A549 (cell line): ENCODE measurements at regions not wholly inside any gene's neighbourhood (a gene's known extent, or its start where the extent isn't known, plus 50 kb on each side); places are given as distances from the start of the nearest gene placed in this dataset.

Experiments
- ATAC-seq, 2 experiments: fragments of 200-7000 bp in 1 of 2; fragments of >200 bp in 1 of 2; cut with Nextera tagmentation in 1 of 2; cut with Tn5 transposase in 1 of 2; 3 replicates each; pipeline versions ENCODE4 v1.8.0 to v1.9.1; 2018 to 2020; ENCODE audit warnings: mild to moderate bottlenecking in 1 of 2, moderate library complexity in 1 of 2
- CTCF ChIA-PET: fragments of 300-600 bp; sonication (Branson Sonifier 250); formaldehyde crosslinking; extraction: SDS; loops from one replicate; lab custom pipeline; 2021; ENCODE audit warnings: antibody characterized with exemption, inconsistent platforms; lab: Yijun Ruan, JAX
- POLR2A ChIA-PET: fragments of 350-600 bp; formaldehyde crosslinking; extraction: SDS; loops from one replicate; lab custom pipeline; 2021; ENCODE audit warnings: antibody characterized with exemption, inconsistent platforms; lab: Yijun Ruan, JAX
- DNase-seq, 2 experiments: peaks; one replicate each; pipeline versions ENCODE4 v3.0.0 to v3.0.0-alpha.2; 2011 to 2016; ENCODE audit warnings: low read depth in 1 of 2, low spot score in 1 of 2
- FAIRE-seq: peaks from 2 replicates; lab custom pipeline; 2011; peaks lifted over from hg19 to GRCh38; lab: Jason Lieb, UNC
- H3K27ac ChIP-seq, 2 experiments: fragments of >200 bp; sonication (Bioruptor Twin); formaldehyde crosslinking; 3 replicates each; pipeline ENCODE4 v1.5.1; 2016 to 2017
- H3K4me1 ChIP-seq: fragments of >200 bp; sonication (Bioruptor Twin); formaldehyde crosslinking; 3 replicates; pipeline ENCODE4 v1.6.1; 2016
- H3K4me2 ChIP-seq: fragments of >200 bp; sonication (Bioruptor Twin); formaldehyde crosslinking; 3 replicates; pipeline ENCODE4 v1.6.1; 2016
- H3K4me3 ChIP-seq: fragments of >200 bp; sonication (Bioruptor Twin); formaldehyde crosslinking; 3 replicates; pipeline ENCODE4 v1.5.1; 2016
- H3K9me3 ChIP-seq: fragments of >200 bp; sonication (Bioruptor Twin); formaldehyde crosslinking; 3 replicates; pipeline ENCODE4 v1.6.1; 2016
- BHLHE40 ChIP-seq: IDR thresholded peaks from 2 replicates; pipeline ENCODE4 v1.6.1; 2012; ENCODE audit warnings: low read depth, low read length, inconsistent platforms
- CBX8 ChIP-seq: fragments of 200-600 bp; sonication (generic); IDR thresholded peaks from 2 replicates; pipeline ENCODE4 v1.6.1; 2016
- CEBPB ChIP-seq, 2 experiments: fragments of >200 bp in 1 of 2; sonication (Bioruptor Twin) in 1 of 2; formaldehyde crosslinking in 1 of 2; IDR thresholded peaks; 2 replicates each; pipeline ENCODE4 v1.6.1; 2012 to 2016
- CHD4 ChIP-seq: fragments of 200-600 bp; sonication (generic); IDR thresholded peaks from 2 replicates; pipeline ENCODE4 v1.6.1; 2016; ENCODE audit warnings: antibody characterized with exemption, mild to moderate bottlenecking, borderline replicate concordance
- EHMT2 ChIP-seq: fragments of 200-600 bp; sonication (generic); IDR thresholded peaks from 2 replicates; pipeline ENCODE4 v1.6.1; 2016; ENCODE audit warnings: antibody characterized with exemption, low read depth, mild to moderate bottlenecking, moderate library complexity
- EP300 ChIP-seq, 2 experiments: fragments of >200 bp; sonication (Bioruptor Twin); formaldehyde crosslinking; IDR thresholded peaks; 2 replicates in 1 of 2; 3 replicates in 1 of 2; pipeline ENCODE4 v1.6.1; 2016 to 2017
- FOXS1 ChIP-seq: fragments of 250-450 bp; sonication (Bioruptor Pico); IDR thresholded peaks from 2 replicates; pipeline ENCODE4 v1.5.0; 2020; ENCODE audit warnings: mild to moderate bottlenecking, moderate library complexity
- HEYL ChIP-seq: fragments of 250-450 bp; sonication (Bioruptor Pico); IDR thresholded peaks from 2 replicates; pipeline ENCODE4 v1.8.0; 2021; ENCODE audit warnings: mild to moderate bottlenecking, moderate library complexity
- JUNB ChIP-seq: fragments of >200 bp; sonication (Bioruptor Twin); formaldehyde crosslinking; IDR thresholded peaks from 2 replicates; pipeline ENCODE4 v1.6.1; 2016
- KDM1A ChIP-seq: fragments of 200-600 bp; sonication (generic); IDR thresholded peaks from 2 replicates; pipeline ENCODE4 v1.6.1; 2016; ENCODE audit warnings: low read depth, mild to moderate bottlenecking
- KDM5A ChIP-seq: fragments of 200-600 bp; sonication (generic); IDR thresholded peaks from 2 replicates; pipeline ENCODE4 v1.6.1; 2016; ENCODE audit warnings: antibody characterized with exemption, mild to moderate bottlenecking
- MAFK ChIP-seq: fragments of 450-650 bp; IDR thresholded peaks from 2 replicates; pipeline ENCODE4 v1.6.1; 2014; ENCODE audit not compliant: partially characterized antibody
- MYC ChIP-seq: IDR thresholded peaks from 2 replicates; pipeline ENCODE4 v1.6.1; 2012; ENCODE audit warnings: mild to moderate bottlenecking, inconsistent platforms, low read length, improper control_type of control experiment, borderline replicate concordance
- NFE2L2 ChIP-seq: fragments of 150-350 bp; conservative IDR thresholded peaks from 2 replicates; pipeline ENCODE4 v1.6.1; 2014; ENCODE audit warnings: low read length
- NR3C1 ChIP-seq: fragments of >200 bp; sonication (Bioruptor Twin); formaldehyde crosslinking; IDR thresholded peaks from 3 replicates; pipeline ENCODE4 v1.6.1; 2017
- PHF8 ChIP-seq: fragments of 200-600 bp; sonication (generic); IDR thresholded peaks from 2 replicates; pipeline ENCODE4 v1.6.1; 2016; ENCODE audit warnings: low read depth, mild to moderate bottlenecking, antibody characterized with exemption, moderate library complexity, borderline replicate concordance
- RAD21 ChIP-seq, 2 experiments: fragments of >200 bp in 1 of 2; sonication (Bioruptor Twin) in 1 of 2; formaldehyde crosslinking in 1 of 2; IDR thresholded peaks in 1 of 2; conservative IDR thresholded peaks in 1 of 2; 2 replicates in 1 of 2; 3 replicates in 1 of 2; pipeline ENCODE4 v1.6.1; 2012 to 2018; ENCODE audit warnings: inconsistent platforms in 1 of 2
- RARB ChIP-seq: fragments of 250-450 bp; sonication (Bioruptor Pico); IDR thresholded peaks from 2 replicates; pipeline ENCODE4 v1.8.0; 2021; ENCODE audit warnings: mild to moderate bottlenecking, moderate library complexity
- RCOR1 ChIP-seq: fragments of 150-350 bp; IDR thresholded peaks from 2 replicates; pipeline ENCODE4 v1.6.1; 2014; ENCODE audit warnings: antibody characterized with exemption, low read length, low read depth
- RNF2 ChIP-seq: fragments of 200-600 bp; sonication (generic); IDR thresholded peaks from 2 replicates; pipeline ENCODE4 v1.6.1; 2016; ENCODE audit warnings: low read depth, mild to moderate bottlenecking, antibody characterized with exemption, moderate library complexity, borderline replicate concordance
- SMC3 ChIP-seq: fragments of >200 bp; sonication (Bioruptor Twin); formaldehyde crosslinking; IDR thresholded peaks from 3 replicates; pipeline ENCODE4 v1.6.1; 2018; ENCODE audit warnings: inconsistent platforms
- TFCP2L1 ChIP-seq: fragments of 250-450 bp; sonication (Bioruptor Pico); IDR thresholded peaks from 2 replicates; pipeline ENCODE4 v1.5.0; 2021; ENCODE audit warnings: mild to moderate bottlenecking
- ZSCAN20 ChIP-seq: fragments of 250-450 bp; sonication (Bioruptor Pico); IDR thresholded peaks from 2 replicates; pipeline ENCODE4 v1.8.0; 2022; ENCODE audit warnings: mild to moderate bottlenecking, moderate library complexity
- WGBS: methylation state at CpG from one replicate; pipeline ENCODE4 v1.1.6; 2017; ENCODE audit errors: missing lambda C conversion rate; 5-methylcytosine and 5-hydroxymethylcytosine counted together
- TF ChIP-seq, protein P1 (sequence below): fragments of 250-450 bp; sonication (Bioruptor Pico); IDR thresholded peaks from 2 replicates; pipeline ENCODE4 v1.5.0; 2020; ENCODE audit warnings: low read depth, mild to moderate bottlenecking, moderate library complexity
- TF ChIP-seq, protein P2 (sequence below): IDR thresholded peaks from 2 replicates; pipeline ENCODE4 v1.6.1; 2012
- TF ChIP-seq, protein P3 (sequence below): fragments of >200 bp; sonication (Bioruptor Twin); formaldehyde crosslinking; IDR thresholded peaks from 2 replicates; pipeline ENCODE4 v1.6.1; 2016
- TF ChIP-seq, protein P4 (sequence below): fragments of >200 bp; sonication (Bioruptor Twin); formaldehyde crosslinking; IDR thresholded peaks from 3 replicates; pipeline ENCODE4 v1.6.1; 2016

DNA sequence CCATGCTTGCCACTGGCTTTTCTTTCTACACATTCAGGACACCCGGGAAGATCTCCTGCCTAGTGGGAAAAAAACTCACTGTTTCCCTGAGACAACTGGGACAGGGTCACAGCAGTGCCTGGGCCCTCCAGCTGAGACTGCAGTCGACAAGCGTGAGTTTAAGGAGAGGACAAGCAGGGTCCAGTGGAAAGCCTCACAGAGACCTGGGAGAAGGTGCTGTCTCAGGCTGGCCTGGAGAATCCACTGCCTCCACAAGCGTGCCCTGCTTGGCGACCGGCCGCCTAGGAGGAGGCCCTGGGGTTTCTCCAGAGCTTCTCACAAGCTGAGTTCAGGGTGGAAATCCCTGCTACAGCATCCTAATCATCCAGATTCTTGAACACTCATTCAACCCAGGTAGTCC, 519.6 kb upstream of the RAB6C start:
- DNase-seq, result no peak

DNA sequence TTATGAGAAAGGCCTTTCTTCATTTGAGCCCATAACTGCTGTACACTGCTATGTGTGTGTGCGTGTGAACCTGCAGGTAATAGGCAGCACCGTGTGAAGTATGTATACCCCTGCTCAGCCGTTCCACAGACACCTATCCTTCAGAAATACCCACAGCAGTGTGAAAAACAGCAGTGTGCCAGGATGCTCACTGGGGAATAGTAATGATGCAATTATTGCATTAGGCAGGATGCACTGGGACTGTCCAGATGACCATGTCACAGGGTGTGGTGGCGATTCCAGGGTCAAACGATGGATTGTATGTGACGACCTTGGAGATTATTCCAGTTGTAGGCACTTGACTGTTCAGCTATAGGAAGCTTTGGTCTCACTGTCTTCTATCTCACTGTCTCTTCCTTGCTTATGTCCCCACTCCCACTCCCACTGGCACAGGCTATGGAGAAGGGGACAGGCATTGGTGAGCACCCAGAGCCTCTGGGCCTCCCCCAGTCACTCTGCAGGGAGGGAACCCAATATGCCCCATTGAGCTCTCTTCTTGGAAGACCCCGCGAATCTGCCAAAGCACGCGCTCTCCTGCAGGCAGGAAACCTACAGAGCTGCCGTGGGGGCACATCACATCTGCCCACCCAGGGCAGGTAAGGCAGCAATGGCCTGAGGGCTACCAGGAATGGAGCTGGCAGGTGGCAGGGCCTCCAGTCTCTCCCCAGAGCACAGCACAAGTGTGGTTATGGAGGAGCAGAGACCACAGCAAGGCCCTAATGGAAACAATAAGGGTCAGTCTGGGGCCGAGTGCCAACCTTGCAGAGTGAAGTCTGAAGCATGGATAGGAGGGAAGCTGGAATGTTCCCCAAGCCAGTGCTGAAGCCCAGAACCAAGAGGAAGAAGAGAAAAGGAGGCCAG, 518.9 kb upstream of the RAB6C start:
- ATAC-seq (no peak), FAIRE-seq (no peak)
- Histone ChIP-seq H3K4me3 (no peak overlapping the region), H3K4me1 (no peaks in the 10 kb centered on the region), H3K9me3 (no peaks in the 10 kb centered on the region)
- ChIA-PET CTCF (no interaction called here), POLR2A (no interaction called here)
- TF ChIP-seq EP300 (IDR thresholded peaks at IDR 0.05), result no peak
- TF ChIP-seq FOXS1 (CRISPR knock-in tag), result no peak
- no peak for TF ChIP-seq CBX8
- no peak for TF ChIP-seq KDM1A
- TF ChIP-seq CEBPB (IDR thresholded peaks at IDR 0.05), result no peak
- TF ChIP-seq, all 56 proteins: peak for 0
- DNase-seq, result no peak
- 22% methylated on average over 10 of the region's 12 CpGs for WGBS
- Histone ChIP-seq H3K4me2 (no peak overlapping the region), H3K27ac (no peak overlapping the region)

More for the DNA sequence above, 519.6 kb upstream of the RAB6C start:
- Histone ChIP-seq H3K9me3 (no peaks in the 10 kb centered on the region), H3K4me1 (no peaks in the 10 kb centered on the region), H3K27ac (no peak overlapping the region), H3K4me2 (no peak overlapping the region), H3K4me3 (no peak overlapping the region)
- FAIRE-seq, result no peak
- ChIA-PET CTCF (no interaction called here), POLR2A (no interaction called here)
- TF ChIP-seq CEBPB (IDR thresholded peaks at IDR 0.05) (no peak), ZSCAN20 (no peak), NR3C1 (no peak), RARB (CRISPR knock-in tag) (no peak)
- no peak for ATAC-seq
- WGBS, result 34% methylated on average over 7 of the region's 7 CpGs

DNA sequence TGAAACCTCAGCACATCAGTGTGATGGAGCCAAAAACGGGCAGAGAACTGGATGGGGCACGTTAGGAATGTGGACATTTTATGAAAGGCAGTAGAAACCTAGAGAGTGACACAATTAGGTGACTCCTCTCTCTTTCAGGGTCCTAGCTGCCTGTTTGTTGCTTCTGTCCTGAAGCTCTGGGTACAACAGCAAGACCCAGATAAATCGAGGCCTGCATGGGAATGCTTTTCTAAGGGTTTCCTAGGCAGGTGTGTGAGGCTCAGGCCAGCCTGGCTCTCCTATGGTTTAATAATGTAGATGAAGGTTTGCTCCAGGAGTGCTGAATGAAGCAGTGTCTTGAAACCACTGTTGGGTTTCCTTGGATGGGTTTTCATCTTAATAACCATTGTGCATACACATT, 517.1 kb upstream of the RAB6C start:
- POLR2A ChIA-PET, result no interaction called here
- no peak for TF ChIP-seq CBX8
- TF ChIP-seq, protein P1, sequence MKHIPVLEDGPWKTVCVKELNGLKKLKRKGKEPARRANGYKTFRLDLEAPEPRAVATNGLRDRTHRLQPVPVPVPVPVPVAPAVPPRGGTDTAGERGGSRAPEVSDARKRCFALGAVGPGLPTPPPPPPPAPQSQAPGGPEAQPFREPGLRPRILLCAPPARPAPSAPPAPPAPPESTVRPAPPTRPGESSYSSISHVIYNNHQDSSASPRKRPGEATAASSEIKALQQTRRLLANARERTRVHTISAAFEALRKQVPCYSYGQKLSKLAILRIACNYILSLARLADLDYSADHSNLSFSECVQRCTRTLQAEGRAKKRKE (CRISPR knock-in tag), result no peak
- TF ChIP-seq TFCP2L1 (CRISPR knock-in tag), result no peak
- TF ChIP-seq KDM1A, result no peak
- TF ChIP-seq RAD21 (conservative IDR thresholded peaks at IDR 0.05 in 1 of 2, IDR thresholded peaks at IDR 0.05 in 1 of 2), result no peak
- TF ChIP-seq NFE2L2, result no peak
- TF ChIP-seq MYC, result no peak
- TF ChIP-seq BHLHE40, result no peak
- no peak for TF ChIP-seq CEBPB (IDR thresholded peaks at IDR 0.05)
- no peak for TF ChIP-seq JUNB
- TF ChIP-seq RARB (CRISPR knock-in tag), result no peak
- no peak for TF ChIP-seq NR3C1
- TF ChIP-seq, protein P2, sequence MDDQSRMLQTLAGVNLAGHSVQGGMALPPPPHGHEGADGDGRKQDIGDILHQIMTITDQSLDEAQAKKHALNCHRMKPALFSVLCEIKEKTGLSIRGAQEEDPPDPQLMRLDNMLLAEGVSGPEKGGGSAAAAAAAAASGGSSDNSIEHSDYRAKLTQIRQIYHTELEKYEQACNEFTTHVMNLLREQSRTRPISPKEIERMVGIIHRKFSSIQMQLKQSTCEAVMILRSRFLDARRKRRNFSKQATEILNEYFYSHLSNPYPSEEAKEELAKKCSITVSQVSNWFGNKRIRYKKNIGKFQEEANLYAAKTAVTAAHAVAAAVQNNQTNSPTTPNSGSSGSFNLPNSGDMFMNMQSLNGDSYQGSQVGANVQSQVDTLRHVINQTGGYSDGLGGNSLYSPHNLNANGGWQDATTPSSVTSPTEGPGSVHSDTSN, result no peak
- TF ChIP-seq KDM5A, result no peak
- no peak for TF ChIP-seq RNF2
- DNase-seq, result no peak
- Histone ChIP-seq H3K9me3 (no peaks in the 10 kb centered on the region), H3K4me2 (no peak overlapping the region), H3K27ac (no peak overlapping the region), H3K4me1 (no peaks in the 10 kb centered on the region), H3K4me3 (no peak overlapping the region)
- no peak for ATAC-seq
- CTCF ChIA-PET, result no interaction called here
- 0% methylated on average over 3 of the region's 3 CpGs for whole genome bisulfite sequencing
- FAIRE-seq, result no peak

DNA sequence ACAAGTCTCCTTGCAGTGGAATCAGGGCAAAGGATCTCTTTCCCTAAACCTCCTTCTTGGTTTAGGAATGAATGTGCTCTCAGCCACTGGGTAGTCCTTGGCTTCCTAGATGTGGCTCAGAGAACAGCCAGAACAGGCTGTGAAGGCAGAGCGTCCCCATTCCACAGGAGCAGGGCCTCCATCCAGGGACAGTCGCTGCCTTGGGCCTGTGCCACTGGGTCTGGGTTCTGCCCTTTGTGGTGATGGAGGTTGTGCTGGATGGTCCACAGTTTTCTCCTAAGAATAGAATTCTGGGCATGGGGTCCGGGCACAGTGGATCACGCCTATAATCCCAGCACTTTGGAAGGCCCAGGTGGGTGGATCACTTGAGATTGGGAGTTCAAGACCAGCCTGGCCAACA, 516.5 kb upstream of the RAB6C start:
- Histone ChIP-seq H3K4me1 (no peaks in the 10 kb centered on the region), H3K27ac (no peak overlapping the region), H3K4me2 (no peak overlapping the region), H3K4me3 (no peak overlapping the region), H3K9me3 (no peaks in the 10 kb centered on the region)
- 0% methylated on average over 4 of the region's 4 CpGs for WGBS
- DNase-seq, result no peak
- POLR2A ChIA-PET, result no interaction called here
- no peak for FAIRE-seq
- CTCF ChIA-PET, result no interaction called here
- ATAC-seq, result no peak
- TF ChIP-seq CHD4 (no peak), RARB (CRISPR knock-in tag) (no peak), BHLHE40 (no peak), SMC3 (no peak), NFE2L2 (no peak), PHF8 (no peak), RCOR1 (no peak), RNF2 (no peak), EHMT2 (no peak), HEYL (CRISPR knock-in tag) (no peak), MAFK (no peak)
- TF ChIP-seq, protein P3, sequence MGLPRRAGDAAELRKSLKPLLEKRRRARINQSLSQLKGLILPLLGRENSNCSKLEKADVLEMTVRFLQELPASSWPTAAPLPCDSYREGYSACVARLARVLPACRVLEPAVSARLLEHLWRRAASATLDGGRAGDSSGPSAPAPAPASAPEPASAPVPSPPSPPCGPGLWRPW, result no peak
- TF ChIP-seq, protein P4, sequence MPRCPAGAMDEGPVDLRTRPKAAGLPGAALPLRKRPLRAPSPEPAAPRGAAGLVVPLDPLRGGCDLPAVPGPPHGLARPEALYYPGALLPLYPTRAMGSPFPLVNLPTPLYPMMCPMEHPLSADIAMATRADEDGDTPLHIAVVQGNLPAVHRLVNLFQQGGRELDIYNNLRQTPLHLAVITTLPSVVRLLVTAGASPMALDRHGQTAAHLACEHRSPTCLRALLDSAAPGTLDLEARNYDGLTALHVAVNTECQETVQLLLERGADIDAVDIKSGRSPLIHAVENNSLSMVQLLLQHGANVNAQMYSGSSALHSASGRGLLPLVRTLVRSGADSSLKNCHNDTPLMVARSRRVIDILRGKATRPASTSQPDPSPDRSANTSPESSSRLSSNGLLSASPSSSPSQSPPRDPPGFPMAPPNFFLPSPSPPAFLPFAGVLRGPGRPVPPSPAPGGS, result no peak
